ENCODE measurements at regions not wholly inside any gene's neighbourhood (a gene's known extent, or its start where the extent isn't known, plus 50 kb on each side); places are given as distances from the start of the nearest gene placed in this dataset.

DNA sequence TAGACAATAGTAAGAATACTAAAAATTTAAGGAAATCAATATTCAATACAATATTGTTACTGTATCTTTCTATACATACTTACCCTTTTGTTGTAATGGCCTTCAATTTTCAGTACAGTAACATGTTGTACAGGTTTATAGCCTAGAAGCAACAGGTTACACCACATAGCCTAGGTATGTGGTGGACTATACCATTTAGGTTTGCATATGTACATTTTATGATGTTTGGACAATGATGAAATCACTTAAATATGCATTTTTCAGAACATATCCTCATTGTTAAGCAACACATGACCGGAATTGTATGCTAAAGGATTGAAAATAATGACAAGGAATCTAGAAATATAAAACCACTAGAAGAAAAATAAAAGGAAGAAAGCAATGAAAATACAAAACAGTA lies 611.4 kb downstream of the DACH1 start:
- Histone ChIP-seq H3K27me3 (ENCODE audit: control insufficient read depth, insufficient read depth, low read length) (no peaks in the 10 kb centered on the region), H3K4me1 (ENCODE audit: control insufficient read depth, insufficient read depth, low read length) (peaks cover 5% of the 10 kb centered on the region; the same call in 1 of the 2 replicates), H3K9me3 (ENCODE audit: control insufficient read depth, insufficient read depth, low read length) (no peaks in the 10 kb centered on the region), H3K9ac (ENCODE audit: low read depth, low read length) (no peak overlapping the region), H3K4me3 (ENCODE audit: low read depth, low read length) (no peak overlapping the region), H3K36me3 (ENCODE audit: control insufficient read depth, insufficient read depth, low read length) (no peaks in the 10 kb centered on the region), H3K27ac (ENCODE audit: low read depth, low read length) (no peak overlapping the region)

DNA sequence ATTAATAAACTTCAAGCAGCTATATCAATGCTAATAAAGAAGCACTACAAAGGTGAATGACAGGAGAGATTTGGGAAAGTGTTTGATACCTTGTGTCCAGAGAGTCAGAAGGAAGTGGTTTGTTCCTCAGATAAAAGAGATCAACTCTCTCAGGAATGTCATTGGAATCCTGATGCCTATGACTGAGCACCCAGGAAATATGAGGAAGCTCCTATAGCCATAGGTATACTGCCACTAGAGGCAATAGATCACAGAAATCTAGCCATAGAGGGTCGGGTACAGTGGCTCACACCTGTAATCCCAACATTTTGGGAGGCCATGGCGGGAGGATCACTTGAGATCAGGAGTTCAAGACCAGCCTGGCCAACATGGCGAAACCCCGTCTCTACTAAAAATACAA lies 612.6 kb downstream of the DACH1 start:
- Histone ChIP-seq H3K9ac (ENCODE audit: low read depth, low read length) (no peak overlapping the region), H3K4me3 (ENCODE audit: low read depth, low read length) (no peak overlapping the region), H3K36me3 (ENCODE audit: control insufficient read depth, insufficient read depth, low read length) (no peaks in the 10 kb centered on the region), H3K27me3 (ENCODE audit: control insufficient read depth, insufficient read depth, low read length) (no peaks in the 10 kb centered on the region), H3K9me3 (ENCODE audit: control insufficient read depth, insufficient read depth, low read length) (no peaks in the 10 kb centered on the region), H3K27ac (ENCODE audit: low read depth, low read length) (no peak overlapping the region), H3K4me1 (ENCODE audit: control insufficient read depth, insufficient read depth, low read length) (peaks cover 16% of the 10 kb centered on the region)

DNA sequence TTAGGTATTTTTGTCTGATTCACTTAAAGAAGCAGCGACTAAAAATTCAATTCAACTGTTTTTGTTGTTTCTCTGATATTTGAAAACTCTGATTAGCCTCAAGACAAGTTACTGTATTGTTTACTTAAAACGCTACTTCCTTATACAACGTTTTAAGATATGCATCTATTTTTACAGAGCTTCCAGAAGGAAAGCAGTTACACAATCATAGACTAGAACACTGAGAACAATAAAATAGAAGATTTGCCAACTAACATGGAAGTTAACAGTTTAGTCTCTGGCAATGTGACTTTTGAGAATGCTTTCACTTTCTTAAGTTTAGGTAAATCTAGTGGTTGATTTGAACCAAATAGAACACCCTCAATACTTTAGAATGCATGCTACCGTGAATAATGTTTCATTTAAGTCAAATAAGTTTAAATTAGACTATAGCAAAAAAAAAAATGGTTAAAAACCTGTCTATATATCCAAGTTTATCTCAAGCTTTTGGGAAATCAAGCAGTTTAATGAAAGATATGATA lies 614.8 kb downstream of the DACH1 start:
- no peak overlapping the region for H3K27ac ChIP-seq (ENCODE audit: low read depth, low read length)
- H3K4me1 ChIP-seq (ENCODE audit: control insufficient read depth, insufficient read depth, low read length): peaks cover 16% of the 10 kb centered on the region
- no peaks in the 10 kb centered on the region for H3K9me3 ChIP-seq (ENCODE audit: control insufficient read depth, insufficient read depth, low read length)
- H3K9ac ChIP-seq (ENCODE audit: low read depth, low read length): no peak overlapping the region
- H3K27me3 ChIP-seq (ENCODE audit: control insufficient read depth, insufficient read depth, low read length): no peaks in the 10 kb centered on the region
- H3K4me3 ChIP-seq (ENCODE audit: low read depth, low read length): no peak overlapping the region
- H3K36me3 ChIP-seq (ENCODE audit: control insufficient read depth, insufficient read depth, low read length): no peaks in the 10 kb centered on the region

DNA sequence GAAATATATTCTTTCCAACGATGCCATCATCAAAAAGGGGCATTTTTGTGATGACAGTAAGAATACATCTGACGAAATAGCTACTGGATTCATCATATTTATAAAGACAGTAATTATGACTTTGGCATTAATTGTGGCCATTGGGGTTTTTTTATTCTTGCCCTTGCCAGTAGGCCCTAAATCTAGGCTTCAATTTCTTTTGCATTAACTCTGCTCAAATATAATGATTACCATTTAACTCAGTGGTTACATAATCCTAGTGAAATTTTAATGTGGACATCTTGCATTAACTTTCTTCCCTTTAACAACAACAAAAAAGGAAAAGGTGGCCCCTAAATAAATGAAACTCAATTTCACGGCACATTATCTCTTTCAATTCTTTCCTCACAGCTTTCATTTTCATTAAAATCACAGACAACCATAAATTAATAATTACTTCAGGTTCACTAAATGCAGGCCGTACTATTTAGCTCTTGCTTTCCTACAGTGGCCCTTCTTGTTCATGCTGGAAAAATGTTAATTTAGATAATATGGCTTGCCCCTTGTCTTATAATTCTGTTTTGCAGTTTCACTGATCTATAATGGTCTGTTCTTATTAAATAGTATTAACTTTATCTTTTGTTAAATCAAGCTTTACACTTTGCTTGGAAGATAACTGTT lies 615.6 kb downstream of the DACH1 start:
- peaks cover 16% of the 10 kb centered on the region for H3K4me1 ChIP-seq (ENCODE audit: control insufficient read depth, insufficient read depth, low read length)
- H3K27me3 ChIP-seq (ENCODE audit: control insufficient read depth, insufficient read depth, low read length): no peaks in the 10 kb centered on the region
- H3K36me3 ChIP-seq (ENCODE audit: control insufficient read depth, insufficient read depth, low read length): no peaks in the 10 kb centered on the region
- no peak overlapping the region for H3K4me3 ChIP-seq (ENCODE audit: low read depth, low read length)
- H3K9me3 ChIP-seq (ENCODE audit: control insufficient read depth, insufficient read depth, low read length): no peaks in the 10 kb centered on the region
- no peak overlapping the region for H3K27ac ChIP-seq (ENCODE audit: low read depth, low read length)
- no peak overlapping the region for H3K9ac ChIP-seq (ENCODE audit: low read depth, low read length)

DNA sequence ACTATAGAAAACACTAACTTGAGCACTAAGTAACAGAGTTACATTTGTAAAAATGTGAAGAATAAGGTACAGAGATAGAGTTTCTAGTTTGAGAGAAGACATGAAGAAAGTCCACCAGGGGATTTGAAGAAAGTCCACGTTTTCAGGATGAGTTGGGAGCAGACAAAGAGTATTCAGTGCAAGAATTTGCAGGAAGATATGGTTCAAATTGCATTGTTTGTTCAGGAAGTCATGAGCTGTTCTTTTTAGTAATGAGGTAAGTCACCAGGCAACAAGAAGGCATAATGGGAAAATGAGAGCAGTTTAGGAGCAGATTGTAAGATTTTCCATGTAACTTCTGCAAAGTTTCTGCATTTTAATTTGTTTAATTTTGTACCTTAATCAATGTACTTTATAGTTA lies 618.0 kb downstream of the DACH1 start:
- H3K4me3 ChIP-seq (ENCODE audit: low read depth, low read length): no peak overlapping the region
- H3K4me1 ChIP-seq (ENCODE audit: control insufficient read depth, insufficient read depth, low read length): peaks cover 12% of the 10 kb centered on the region
- H3K27ac ChIP-seq (ENCODE audit: low read depth, low read length): no peak overlapping the region
- no peaks in the 10 kb centered on the region for H3K27me3 ChIP-seq (ENCODE audit: control insufficient read depth, insufficient read depth, low read length)
- H3K9me3 ChIP-seq (ENCODE audit: control insufficient read depth, insufficient read depth, low read length): no peaks in the 10 kb centered on the region
- H3K9ac ChIP-seq (ENCODE audit: low read depth, low read length): no peak overlapping the region
- H3K36me3 ChIP-seq (ENCODE audit: control insufficient read depth, insufficient read depth, low read length): no peaks in the 10 kb centered on the region

DNA sequence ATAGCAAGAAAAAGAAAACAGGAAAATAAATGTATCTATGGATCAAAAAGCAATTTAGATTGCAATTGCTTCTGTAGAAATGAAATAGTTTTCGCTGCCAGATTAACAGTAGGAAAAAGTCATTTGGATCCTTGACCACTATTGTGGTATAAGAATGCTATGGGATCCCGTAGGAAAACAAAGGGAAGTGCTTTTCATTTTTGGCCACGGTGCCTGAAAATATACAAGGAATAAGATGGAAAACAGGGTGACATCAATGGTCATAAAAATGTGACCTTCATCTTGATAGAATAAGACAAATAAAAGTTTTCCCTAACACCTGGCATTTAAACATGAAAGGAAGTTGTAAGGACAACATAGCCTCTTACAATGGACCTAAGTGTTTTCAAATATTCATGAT lies 622.8 kb downstream of the DACH1 start:
- peaks cover 13% of the 10 kb centered on the region; the same call in 1 of the 2 replicates for H3K4me1 ChIP-seq (ENCODE audit: control insufficient read depth, insufficient read depth, low read length)

DNA sequence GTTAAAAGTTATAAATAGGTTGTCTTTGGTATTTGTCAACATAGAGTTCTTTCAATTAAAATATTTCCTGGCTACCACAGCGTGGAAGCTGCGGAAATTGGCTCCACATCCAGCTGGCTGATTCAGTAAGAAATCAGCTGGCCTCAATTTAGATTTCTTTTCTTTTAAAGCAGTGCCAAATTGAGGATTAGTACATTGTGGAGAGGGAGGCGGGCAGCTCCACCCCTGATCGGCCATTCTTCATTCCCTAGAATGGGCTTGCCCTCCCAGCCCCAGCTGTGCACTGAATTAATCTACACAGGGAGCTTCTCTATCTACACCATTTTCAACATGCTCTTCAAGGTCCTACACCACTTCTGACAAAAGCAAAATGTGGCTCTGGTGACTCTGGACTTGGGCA lies 624.8 kb downstream of the DACH1 start:
- H3K9me3 ChIP-seq (ENCODE audit: control insufficient read depth, insufficient read depth, low read length): no peaks in the 10 kb centered on the region
- H3K4me3 ChIP-seq (ENCODE audit: low read depth, low read length): no peak overlapping the region
- no peaks in the 10 kb centered on the region for H3K27me3 ChIP-seq (ENCODE audit: control insufficient read depth, insufficient read depth, low read length)
- no peak overlapping the region for H3K27ac ChIP-seq (ENCODE audit: low read depth, low read length)
- peaks cover 13% of the 10 kb centered on the region; the same call in 1 of the 2 replicates for H3K4me1 ChIP-seq (ENCODE audit: control insufficient read depth, insufficient read depth, low read length)
- H3K9ac ChIP-seq (ENCODE audit: low read depth, low read length): no peak overlapping the region
- H3K36me3 ChIP-seq (ENCODE audit: control insufficient read depth, insufficient read depth, low read length): no peaks in the 10 kb centered on the region

More for the DNA sequence above, 622.8 kb downstream of the DACH1 start:
- H3K4me3 ChIP-seq (ENCODE audit: low read depth, low read length): no peak overlapping the region
- no peaks in the 10 kb centered on the region for H3K36me3 ChIP-seq (ENCODE audit: control insufficient read depth, insufficient read depth, low read length)
- no peaks in the 10 kb centered on the region for H3K9me3 ChIP-seq (ENCODE audit: control insufficient read depth, insufficient read depth, low read length)
- no peak overlapping the region for H3K9ac ChIP-seq (ENCODE audit: low read depth, low read length)
- no peaks in the 10 kb centered on the region for H3K27me3 ChIP-seq (ENCODE audit: control insufficient read depth, insufficient read depth, low read length)
- H3K27ac ChIP-seq (ENCODE audit: low read depth, low read length): no peak overlapping the region

DNA sequence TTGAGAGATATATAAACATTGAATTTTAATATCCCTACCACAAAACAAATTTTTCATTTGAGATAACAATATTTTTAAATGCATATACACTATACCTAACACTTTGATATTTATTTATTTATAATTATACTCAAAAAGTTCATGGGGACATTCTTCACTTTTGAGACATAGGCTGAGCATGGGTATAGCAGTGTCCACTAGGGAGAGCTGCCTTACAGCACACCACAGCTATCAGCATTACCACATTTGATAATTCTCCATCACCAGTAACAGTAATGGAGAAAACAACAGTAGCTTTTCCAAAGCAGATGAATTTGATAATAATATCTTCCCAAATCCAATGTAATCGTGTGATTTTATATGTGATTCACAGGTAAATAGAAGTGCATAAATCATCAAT lies 626.1 kb downstream of the DACH1 start:
- Histone ChIP-seq H3K36me3 (ENCODE audit: control insufficient read depth, insufficient read depth, low read length) (no peaks in the 10 kb centered on the region), H3K4me3 (ENCODE audit: low read depth, low read length) (no peak overlapping the region), H3K4me1 (ENCODE audit: control insufficient read depth, insufficient read depth, low read length) (peaks cover 13% of the 10 kb centered on the region; the same call in 1 of the 2 replicates), H3K9ac (ENCODE audit: low read depth, low read length) (no peak overlapping the region), H3K27ac (ENCODE audit: low read depth, low read length) (no peak overlapping the region), H3K9me3 (ENCODE audit: control insufficient read depth, insufficient read depth, low read length) (no peaks in the 10 kb centered on the region), H3K27me3 (ENCODE audit: control insufficient read depth, insufficient read depth, low read length) (no peaks in the 10 kb centered on the region)

DNA sequence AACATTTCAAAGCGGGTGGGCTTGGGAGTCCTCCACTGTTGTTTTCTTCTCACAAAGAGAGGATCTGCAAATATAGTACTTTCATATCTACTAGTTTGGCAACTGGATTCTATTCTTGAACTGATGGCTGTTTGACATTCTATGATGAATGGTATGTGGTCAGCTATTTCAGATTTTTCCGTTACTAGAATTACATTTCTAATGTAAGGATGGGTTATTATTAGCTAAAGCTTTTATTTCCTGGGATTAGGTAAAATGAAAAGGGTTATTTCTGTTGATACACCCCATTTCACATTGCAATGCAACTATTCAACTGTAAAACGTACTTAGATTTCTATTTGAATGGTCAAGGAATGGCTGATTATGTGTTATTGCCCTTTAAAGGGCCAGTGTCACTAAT lies 629.7 kb downstream of the DACH1 start:
- Histone ChIP-seq H3K27me3 (ENCODE audit: control insufficient read depth, insufficient read depth, low read length) (no peaks in the 10 kb centered on the region), H3K36me3 (ENCODE audit: control insufficient read depth, insufficient read depth, low read length) (no peaks in the 10 kb centered on the region), H3K9ac (ENCODE audit: low read depth, low read length) (no peak overlapping the region), H3K27ac (ENCODE audit: low read depth, low read length) (no peak overlapping the region), H3K4me1 (ENCODE audit: control insufficient read depth, insufficient read depth, low read length) (peaks cover 11% of the 10 kb centered on the region; the same call in 1 of the 2 replicates), H3K4me3 (ENCODE audit: low read depth, low read length) (no peak overlapping the region), H3K9me3 (ENCODE audit: control insufficient read depth, insufficient read depth, low read length) (no peaks in the 10 kb centered on the region)

DNA sequence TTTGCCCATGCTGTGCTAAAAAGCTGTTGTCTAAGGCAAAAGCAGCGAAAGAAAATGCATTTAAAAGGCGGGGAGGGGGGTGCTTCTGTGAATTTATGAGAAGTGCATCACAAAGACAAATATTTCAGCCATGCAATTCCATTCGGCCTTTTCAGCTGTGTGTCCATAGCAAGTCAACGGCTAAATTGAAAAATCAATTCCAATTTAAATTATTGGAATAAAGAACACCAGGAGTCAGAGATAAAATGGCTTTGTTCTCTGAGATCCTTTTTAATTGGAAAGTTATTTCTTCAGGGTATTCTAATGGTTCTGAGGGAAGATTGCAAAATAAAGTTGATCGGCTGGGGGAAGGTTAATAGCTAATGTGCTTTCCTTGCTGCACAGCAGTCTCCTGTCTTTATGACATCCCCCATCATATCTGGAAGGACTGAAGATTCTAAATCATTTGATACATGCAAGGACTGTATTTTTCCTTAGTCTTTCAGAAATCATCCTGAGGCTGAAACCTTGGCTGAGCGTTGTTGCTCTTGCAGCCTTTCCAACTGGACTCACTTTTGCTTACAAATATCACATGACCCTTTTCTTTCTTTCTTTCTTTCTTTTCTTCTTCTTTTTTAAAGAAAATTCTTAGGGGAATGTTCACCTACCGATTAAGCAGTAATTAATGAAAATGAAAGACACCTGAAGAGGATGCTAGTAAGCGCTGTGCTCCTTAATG lies 647.1 kb downstream of the DACH1 start:
- Histone ChIP-seq H3K9ac (ENCODE audit: low read depth, low read length) (no peak overlapping the region), H3K27ac (ENCODE audit: low read depth, low read length) (no peak overlapping the region), H3K9me3 (ENCODE audit: control insufficient read depth, insufficient read depth, low read length) (no peaks in the 10 kb centered on the region), H3K36me3 (ENCODE audit: control insufficient read depth, insufficient read depth, low read length) (no peaks in the 10 kb centered on the region), H3K4me3 (ENCODE audit: low read depth, low read length) (no peak overlapping the region), H3K27me3 (ENCODE audit: control insufficient read depth, insufficient read depth, low read length) (no peaks in the 10 kb centered on the region), H3K4me1 (ENCODE audit: control insufficient read depth, insufficient read depth, low read length) (peaks cover 13% of the 10 kb centered on the region)

DNA sequence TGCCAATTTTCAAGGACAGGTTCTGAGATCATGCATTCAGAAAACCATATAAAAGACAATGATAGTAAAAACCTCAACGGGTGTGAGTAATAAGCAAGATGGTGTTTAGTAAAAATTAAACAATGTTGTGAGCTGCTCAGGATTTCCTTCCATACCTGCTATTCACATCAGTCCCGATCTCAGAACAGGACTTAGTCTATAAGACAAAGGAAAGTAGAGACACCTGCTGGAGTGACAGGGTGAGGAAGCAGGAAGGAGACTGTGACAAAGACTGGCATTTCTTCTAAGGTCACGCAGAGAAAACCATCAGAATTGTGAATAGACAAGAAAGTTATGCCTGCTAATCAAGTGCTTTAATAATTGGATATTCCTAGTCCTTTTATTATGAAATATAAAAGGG lies 648.0 kb downstream of the DACH1 start:
- Histone ChIP-seq H3K4me1 (ENCODE audit: control insufficient read depth, insufficient read depth, low read length) (peaks cover 13% of the 10 kb centered on the region), H3K9ac (ENCODE audit: low read depth, low read length) (no peak overlapping the region), H3K4me3 (ENCODE audit: low read depth, low read length) (no peak overlapping the region), H3K27me3 (ENCODE audit: control insufficient read depth, insufficient read depth, low read length) (no peaks in the 10 kb centered on the region), H3K36me3 (ENCODE audit: control insufficient read depth, insufficient read depth, low read length) (no peaks in the 10 kb centered on the region), H3K9me3 (ENCODE audit: control insufficient read depth, insufficient read depth, low read length) (no peaks in the 10 kb centered on the region), H3K27ac (ENCODE audit: low read depth, low read length) (no peak overlapping the region)
